ENCODE measurements at regions not wholly inside any gene's neighbourhood (a gene's known extent, or its start where the extent isn't known, plus 50 kb on each side); places are given as distances from the start of the nearest gene placed in this dataset.
"Not testable (repeated sequence)": the region's sequence is repeated elsewhere in the genome, so short reads cannot be mapped to it uniquely, and the experiment has no call there.

DNA sequence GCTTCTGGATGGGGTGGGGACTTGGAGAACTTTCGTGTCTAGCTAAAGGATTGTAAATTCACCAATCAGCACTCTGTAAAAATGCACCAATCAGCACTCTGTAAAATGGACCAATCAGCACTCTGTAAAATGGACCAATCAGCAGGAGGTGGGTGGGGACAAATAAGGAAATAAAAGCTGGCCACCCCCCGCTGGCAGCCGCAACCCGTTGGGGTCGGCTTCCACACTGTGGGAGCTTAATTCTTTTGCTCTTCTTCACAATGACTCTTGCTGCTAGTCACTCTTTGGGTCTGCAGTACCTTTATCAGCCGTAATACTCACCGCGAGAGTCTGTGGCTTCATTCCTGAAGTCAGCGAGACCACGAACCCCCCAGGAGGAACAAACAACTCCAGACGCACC, 623.1 kb downstream of the DSC3 start:
- not testable (repeated sequence) for DNase-seq

DNA sequence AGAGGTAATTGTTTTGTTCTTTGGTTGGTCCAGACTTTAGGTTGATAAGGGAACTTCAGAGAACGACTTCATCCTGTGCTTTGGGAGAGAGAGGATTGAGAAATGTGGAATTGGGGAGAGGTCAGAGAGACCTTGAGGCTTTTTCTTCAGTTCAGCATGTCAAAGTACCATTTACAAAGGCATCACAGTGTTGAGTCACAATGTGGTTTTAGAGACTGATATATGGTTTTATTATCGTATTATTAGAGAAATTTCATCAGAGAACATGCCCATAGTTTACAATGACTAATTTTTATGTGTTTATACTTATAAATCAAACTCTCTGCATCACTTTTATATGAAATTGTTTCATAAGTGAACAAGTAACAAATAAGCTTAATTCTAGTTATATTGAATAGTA, 626.6 kb downstream of the DSC3 start:
- DNase-seq = no peak

DNA sequence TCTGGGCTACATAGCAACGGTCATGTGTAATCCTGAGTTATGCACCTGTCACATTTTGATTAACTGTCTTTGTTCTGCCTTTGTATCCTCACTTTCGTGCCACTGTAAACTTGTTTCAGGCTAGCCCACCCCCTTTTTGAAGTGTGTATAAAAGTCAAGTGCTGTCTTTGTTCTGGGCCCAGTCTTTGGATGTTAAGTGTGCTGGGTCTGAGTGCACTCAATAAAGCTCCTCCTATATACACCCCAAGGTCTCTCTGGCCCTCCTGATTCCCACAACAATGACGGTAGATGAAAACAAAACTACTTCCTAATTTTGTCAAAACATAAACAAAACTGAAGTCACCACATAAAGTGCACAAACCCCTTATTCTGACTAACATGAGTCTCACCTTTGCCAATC, 633.4 kb downstream of the DSC3 start:
- DNase-seq = no peak

DNA sequence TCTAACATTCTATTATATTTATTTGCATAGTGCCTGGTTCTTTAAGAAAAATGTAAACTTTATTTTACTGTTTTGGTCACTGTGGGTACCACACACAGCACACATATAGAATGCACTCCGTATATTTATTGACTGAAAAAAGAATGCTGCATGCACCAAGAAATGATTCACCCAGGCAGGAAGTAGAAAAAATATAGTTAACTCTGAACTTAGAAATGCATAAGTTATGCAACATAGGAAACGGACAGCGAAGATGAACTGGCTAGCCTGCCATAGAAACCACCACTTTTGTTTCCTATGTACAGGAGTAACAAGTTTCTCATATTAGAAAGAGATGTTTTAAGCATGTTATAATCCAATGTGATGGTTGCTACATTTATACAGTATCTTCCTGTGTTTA, 635.8 kb downstream of the DSC3 start:
- no peak for DNase-seq

- DNase-seq = no peak
Observed at GRCh38 chr18:30405038-30405437, 637.5 kb downstream of the DSC3 start.

DNA sequence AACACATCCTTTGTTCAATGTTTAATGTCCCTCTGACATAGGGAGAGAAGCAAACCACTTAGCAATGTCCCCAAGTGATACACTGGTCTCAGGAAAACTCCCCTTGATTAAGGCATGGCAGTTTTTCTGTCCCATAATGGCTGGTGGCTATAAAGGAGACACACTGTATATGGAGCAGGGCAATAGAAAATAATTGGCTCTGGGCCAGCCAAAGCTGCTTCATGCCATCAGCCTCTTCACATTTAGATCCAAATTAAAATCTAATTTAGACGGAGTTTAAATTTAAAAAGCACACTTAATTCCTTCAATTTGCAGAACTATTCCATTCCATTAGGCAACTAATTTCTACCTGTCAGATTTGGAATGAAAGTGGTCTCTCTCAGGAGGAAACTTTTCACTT, 638.1 kb downstream of the DSC3 start:
- no peak for DNase-seq

GRCh38 chr18:30403278-30403677, 639.3 kb downstream of the DSC3 start:
- no peak for DNase-seq

DNA sequence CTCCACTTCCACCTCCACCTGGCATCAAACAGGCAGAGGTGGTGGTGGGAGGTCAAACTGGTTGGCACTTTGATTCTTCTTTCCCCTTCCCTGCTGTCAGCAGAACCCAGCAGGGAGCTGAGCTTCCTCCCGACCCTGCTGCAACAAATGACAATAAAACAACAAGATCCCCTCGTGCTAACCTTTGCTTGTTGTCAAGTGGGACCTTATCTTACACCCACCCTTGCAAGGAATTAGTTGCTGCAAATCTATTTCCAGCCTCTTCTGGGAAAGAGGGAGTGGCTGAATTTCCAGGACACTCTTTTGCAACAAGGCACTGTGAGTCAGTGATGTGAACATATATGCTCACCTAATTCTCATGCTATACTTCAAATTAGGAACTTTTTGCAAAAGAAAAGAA, 655.1 kb downstream of the DSC3 start:
- no peak for DNase-seq

DNA sequence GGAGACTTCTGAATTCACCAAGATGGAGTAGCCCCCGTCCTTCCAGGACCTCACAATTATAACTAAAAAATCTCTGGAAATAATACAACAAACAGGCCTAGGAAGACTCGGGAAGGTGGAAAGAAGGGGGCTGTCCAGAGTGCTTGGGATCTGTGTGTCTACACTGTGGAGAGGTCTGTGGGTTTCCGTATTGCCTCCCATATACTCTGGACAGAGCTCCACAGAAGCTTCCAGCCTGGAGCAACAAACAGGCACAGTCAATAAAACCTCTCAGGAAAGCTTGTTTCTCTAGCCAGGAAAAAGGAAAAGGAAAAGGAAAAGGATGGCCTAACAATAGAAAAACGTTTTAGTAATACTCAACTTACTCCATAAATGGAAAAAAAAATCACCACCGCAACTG, 655.9 kb downstream of the DSC3 start:
- DNase-seq = no peak

DNA sequence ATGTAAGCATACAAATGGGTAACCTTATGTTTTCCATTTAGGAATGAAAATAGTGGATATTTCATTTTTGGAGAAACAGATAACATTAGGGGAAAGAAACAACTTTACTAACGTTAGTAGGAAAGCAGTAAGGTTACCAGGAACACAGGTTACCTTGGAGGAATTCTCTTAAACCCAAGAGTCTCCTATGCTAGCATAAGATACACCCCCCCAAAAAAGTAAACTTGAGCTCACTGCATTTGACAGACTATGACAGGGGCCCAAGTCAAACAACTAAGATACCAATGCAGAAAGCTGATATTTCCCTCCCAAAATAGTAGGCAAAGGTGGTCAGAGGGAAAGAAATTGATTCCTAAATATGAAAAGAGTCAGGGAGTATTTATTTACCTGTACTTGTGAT, 656.9 kb downstream of the DSC3 start:
- DNase-seq = no peak

DNA sequence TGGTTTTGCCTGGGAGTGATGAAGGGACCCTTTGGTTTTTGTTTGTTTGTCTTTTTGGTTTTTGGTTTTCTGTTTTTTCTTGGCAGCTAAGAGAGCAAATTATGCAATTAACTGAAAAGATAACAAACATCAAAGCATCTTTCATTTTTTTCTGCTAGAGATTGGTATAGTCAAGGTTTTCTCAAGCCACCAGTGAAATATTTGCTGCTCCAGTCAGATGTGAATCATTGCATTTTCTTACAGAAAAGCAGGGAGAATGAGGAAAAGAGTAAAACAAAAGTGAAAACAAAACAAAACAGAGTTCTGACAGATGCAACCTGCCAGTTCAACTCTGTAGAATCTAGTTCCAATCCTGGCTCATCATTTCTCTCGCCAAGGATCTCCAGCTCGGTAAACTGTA, 660.7 kb downstream of the DSC3 start:
- no peak for DNase-seq

GRCh38 chr18:30378097-30378496, 664.4 kb downstream of the DSC3 start:
- no peak for DNase-seq

DNA sequence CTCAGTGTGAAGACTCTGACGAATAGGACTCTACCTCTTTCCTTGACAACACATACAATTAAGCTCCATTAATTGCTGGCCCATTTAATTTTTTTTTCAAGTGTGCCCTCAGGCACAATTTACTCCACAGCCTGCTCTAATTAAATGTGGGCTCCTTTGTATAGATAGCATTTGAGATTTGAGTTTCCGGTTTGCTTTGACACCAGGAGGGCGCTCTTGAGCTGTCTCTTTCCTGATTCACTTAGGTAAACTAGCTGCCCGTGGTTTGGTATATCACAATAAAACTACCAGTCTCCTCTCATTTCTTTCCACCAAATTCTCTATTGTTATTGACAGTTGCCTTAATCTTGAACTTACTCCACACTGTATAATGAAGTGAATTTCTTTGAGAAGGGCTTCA, 666.0 kb downstream of the DSC3 start:
- DNase-seq = no peak

GRCh38 chr18:30361864-30362540, 680.5 kb downstream of the DSC3 start:
- DNase-seq = no peak

- DNase-seq = no peak
Observed at GRCh38 chr18:30359521-30359920, 683.0 kb downstream of the DSC3 start.

GRCh38 chr18:30358555-30358954, 684.0 kb downstream of the DSC3 start:
- DNase-seq = peak; percentile 59

DNA sequence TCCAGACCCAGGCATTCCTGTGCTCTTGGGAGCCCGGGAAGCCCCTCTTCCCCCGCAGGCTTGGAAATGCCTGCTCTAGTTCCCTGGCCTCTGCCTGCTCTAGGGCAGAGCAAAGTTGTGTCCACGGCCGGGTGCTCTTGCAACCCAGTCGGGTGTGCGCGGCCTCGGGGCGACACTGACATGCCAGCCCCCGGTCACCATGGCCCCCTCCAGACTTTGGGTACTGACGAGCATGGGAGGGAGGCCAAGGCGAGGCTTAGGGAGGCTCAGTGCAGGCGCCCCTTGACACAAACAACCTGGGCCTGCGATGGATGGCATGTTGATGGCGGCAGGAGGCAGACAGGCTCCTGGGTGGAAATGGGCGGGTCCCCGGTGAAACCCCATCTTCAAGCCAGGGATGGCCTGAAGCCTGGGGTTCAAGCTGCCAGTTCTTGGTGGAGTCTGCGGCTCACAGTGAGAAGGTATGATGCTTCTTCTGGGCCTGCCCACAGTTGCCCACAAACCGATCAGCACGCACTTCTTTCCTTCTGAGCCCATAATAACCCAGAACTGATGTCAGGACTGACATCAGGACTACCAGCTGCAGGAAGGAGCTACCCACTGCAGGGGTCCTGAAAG, 689.9 kb downstream of the DSC3 start:
- no peak for DNase-seq

DNA sequence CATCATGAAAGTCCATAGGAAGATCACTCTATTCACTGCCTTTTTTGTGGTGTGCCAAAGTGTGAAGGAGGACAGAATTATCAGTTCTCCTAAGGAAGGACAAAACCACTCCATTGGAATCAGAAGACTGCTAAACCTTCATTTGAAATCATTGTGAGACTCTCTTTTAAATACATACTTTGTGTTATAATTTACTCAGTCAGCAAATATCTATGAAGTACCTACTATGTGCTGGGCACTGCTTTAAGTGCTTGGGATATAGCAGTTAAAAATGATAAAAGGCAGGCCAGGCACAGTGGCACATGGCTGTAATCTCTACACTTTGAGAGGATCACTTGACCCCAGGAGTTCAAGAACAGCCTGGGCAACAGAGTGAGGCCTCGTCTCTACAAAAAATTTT, 692.3 kb downstream of the DSC3 start:
- no peak for DNase-seq

- DNase-seq = no peak
Observed at GRCh38 chr18:30343090-30343489, 699.5 kb downstream of the DSC3 start.

GRCh38 chr18:30342675-30343074, 699.9 kb downstream of the DSC3 start:
- DNase-seq = no peak

DNA sequence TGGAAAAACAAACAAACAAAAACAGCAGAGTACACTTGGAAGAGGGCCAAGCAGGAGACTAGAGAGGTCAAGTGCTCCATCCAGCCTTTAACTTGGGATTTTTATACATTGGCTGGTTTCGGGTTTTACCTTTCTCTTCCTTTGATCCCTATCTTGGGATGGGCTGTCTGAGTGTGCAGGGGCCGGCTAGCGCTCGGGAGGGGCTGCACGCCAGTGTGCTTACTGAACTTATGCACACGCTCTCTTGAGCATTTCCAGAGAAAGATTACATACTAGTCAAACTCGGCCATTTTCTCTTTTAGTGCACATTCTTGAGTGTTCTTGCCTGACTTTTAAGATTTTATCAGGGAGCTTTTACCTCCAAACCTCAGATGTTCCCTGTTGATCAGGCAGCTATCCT, 707.8 kb downstream of the DSC3 start:
- DNase-seq = no peak

- DNase-seq = no peak
Observed at GRCh38 chr18:30333310-30333709, 709.2 kb downstream of the DSC3 start.

DNA sequence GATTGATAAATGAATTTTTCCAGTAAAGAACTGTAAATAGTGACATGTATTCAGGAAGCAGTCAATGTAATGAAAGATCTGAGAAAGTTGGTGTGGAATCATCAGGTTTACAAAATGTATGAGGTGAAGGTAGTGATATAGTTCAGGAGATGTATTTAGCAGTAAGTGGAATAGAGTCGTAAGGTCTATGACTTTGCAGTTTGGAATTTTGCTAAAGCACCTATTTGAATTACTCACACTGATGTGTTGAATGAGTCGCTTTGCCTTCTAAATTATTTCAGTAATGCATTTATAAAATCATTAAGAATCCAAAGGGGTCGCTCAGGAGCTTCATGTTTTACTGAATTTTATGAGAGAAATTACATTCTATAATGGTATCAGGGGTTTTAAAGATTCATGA, 713.7 kb downstream of the DSC3 start:
- peak; percentile 36 for DNase-seq

GRCh38 chr18:30302181-30302580, 740.4 kb downstream of the DSC3 start:
- no peak for DNase-seq

DNA sequence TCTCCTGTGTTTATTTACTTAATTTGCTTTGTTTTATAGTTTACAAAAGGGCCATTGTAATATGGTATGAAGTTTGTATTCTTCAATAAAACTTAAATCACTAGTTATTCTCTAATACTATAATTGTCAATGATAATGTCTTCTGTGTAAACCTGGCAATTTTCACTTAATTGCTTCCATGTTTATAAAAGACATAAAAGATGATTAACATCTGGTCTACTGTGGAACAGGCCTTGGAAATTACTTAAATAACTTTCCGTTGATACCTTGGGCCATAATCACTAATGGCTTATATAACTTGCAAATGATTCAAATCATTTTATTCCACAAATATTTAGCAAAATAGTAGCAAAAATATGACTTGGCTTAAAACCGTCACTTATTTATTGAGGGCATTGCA, 743.8 kb downstream of the DSC3 start:
- DNase-seq = no peak
